MCF 10A (cell line): ENCODE measurements at regions not wholly inside any gene's neighbourhood (a gene's known extent, or its start where the extent isn't known, plus 50 kb on each side); places are given as distances from the start of the nearest gene placed in this dataset.

Experiments
- BruUV-seq: library from RNA; stranded (reverse); fragments of 400-500 nt; replicated peaks from 2 replicates; lab custom pipeline; 2021; lab: Mats Ljungman, UMichigan
- CTCF ChIA-PET: fragments of 300-600 bp; sonication (Branson Sonifier 250); formaldehyde crosslinking; extraction: SDS; loops from one replicate; lab custom pipeline; 2021; ENCODE audit warnings: antibody characterized with exemption, inconsistent platforms; lab: Yijun Ruan, JAX
- POLR2A ChIA-PET: fragments of 300-600, 350-650 bp; sonication (Branson Sonifier 250); formaldehyde crosslinking; extraction: SDS; loops from one replicate; lab custom pipeline; 2020; ENCODE audit warnings: antibody characterized with exemption, inconsistent platforms; lab: Yijun Ruan, JAX
- DNase-seq: peaks from one replicate; pipeline ENCODE4 v3.0.0-alpha.2; 2018; ENCODE audit not compliant: unreplicated experiment
- H3K27ac Mint-ChIP-seq: one replicate; pipeline ENCODE4 v1.8.0; 2022; ENCODE audit warnings: mild to moderate bottlenecking, low read depth, mixed read lengths; ENCODE audit not compliant: unreplicated experiment
- H3K27me3 Mint-ChIP-seq: one replicate; pipeline ENCODE4 v1.8.0; 2022; ENCODE audit warnings: mixed read lengths; ENCODE audit not compliant: insufficient read depth, unreplicated experiment
- H3K36me3 Mint-ChIP-seq: one replicate; pipeline ENCODE4 v1.8.0; 2022; ENCODE audit warnings: mild to moderate bottlenecking, moderate library complexity, mixed read lengths; ENCODE audit not compliant: insufficient read depth, unreplicated experiment
- H3K4me1 Mint-ChIP-seq: one replicate; pipeline ENCODE4 v1.8.0; 2022; ENCODE audit warnings: mixed read lengths; ENCODE audit not compliant: insufficient read depth, unreplicated experiment
- H3K4me3 Mint-ChIP-seq: one replicate; pipeline ENCODE4 v1.8.0; 2022; ENCODE audit warnings: mild to moderate bottlenecking, moderate library complexity, mixed read lengths; ENCODE audit not compliant: unreplicated experiment
- H3K9me3 Mint-ChIP-seq: one replicate; pipeline ENCODE4 v1.8.0; 2022; ENCODE audit warnings: mixed read lengths; ENCODE audit not compliant: unreplicated experiment
- intact Hi-C: fragments of 100-400 bp; cut with micrococcal nuclease; formaldehyde crosslinking; loops from 2 replicates; pipeline ENCODE4 v1.14.1; 2022
- TF ChIP-seq, protein P1 (sequence below): fragments of 200-600 bp; IDR thresholded peaks from one replicate; pipeline ENCODE4 v1.8.0; 2022; ENCODE audit warnings: antibody characterized with exemption, mild to moderate bottlenecking; ENCODE audit not compliant: unreplicated experiment

DNA sequence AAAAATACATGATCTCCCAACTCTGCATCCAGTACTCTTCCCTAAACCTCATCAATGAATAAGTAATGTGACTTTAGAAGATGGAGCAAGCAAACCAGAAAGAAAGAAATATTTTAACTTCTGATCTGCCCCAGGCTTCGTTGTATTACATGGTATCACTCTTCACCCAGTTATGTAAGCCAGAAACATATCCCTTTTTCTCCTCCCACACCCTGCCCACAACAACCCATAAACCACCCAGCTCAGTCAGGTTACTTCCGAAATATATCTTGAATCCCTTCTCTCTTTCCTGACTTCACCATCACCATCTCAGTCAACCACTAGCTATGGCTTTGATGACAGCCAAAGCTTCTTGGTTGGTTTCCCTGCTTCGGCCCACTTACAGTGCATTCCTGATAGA, 295.8 kb upstream of the PARD3B start:
- H3K4me1 Mint-ChIP-seq = no peaks in the 10 kb centered on the region
- TF ChIP-seq, protein P1, sequence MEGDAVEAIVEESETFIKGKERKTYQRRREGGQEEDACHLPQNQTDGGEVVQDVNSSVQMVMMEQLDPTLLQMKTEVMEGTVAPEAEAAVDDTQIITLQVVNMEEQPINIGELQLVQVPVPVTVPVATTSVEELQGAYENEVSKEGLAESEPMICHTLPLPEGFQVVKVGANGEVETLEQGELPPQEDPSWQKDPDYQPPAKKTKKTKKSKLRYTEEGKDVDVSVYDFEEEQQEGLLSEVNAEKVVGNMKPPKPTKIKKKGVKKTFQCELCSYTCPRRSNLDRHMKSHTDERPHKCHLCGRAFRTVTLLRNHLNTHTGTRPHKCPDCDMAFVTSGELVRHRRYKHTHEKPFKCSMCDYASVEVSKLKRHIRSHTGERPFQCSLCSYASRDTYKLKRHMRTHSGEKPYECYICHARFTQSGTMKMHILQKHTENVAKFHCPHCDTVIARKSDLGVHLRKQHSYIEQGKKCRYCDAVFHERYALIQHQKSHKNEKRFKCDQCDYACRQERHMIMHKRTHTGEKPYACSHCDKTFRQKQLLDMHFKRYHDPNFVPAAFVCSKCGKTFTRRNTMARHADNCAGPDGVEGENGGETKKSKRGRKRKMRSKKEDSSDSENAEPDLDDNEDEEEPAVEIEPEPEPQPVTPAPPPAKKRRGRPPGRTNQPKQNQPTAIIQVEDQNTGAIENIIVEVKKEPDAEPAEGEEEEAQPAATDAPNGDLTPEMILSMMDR = no peak
- DNase-seq = no peak
- no TSS peak for BruUV-seq
- intact Hi-C loops = no loop called here
- H3K9me3 Mint-ChIP-seq = no peaks in the 10 kb centered on the region
- ChIA-PET POLR2A (no interaction called here), CTCF (interaction anchor here (3.5 kb wide), 1 partner anchor 12 kb away, joined by 24 read pairs; no protein-coding TSS in a partner anchor)
- H3K27me3 Mint-ChIP-seq = peaks cover 34% of the 10 kb centered on the region
- no peaks in the 10 kb centered on the region for H3K36me3 Mint-ChIP-seq
- H3K4me3 Mint-ChIP-seq = no peak overlapping the region
- no peak overlapping the region for H3K27ac Mint-ChIP-seq

DNA sequence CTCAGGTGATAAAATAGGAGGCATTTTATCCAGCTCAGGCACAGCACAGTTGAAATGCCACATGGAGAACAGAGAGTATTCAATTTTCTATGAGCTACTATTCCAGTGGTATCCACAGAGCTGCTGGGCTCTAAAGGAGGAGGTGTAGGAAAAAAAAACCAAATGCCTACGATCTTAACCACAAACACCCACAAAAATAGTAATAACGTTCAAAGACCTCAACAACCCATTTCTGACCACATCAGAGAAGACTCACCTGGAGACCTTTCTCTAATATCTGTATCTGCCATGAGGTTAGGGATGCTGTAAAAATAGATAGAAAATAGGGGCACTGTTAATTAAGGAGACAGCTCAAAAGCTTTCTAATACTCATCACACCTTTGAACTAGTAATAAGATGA, 294.6 kb upstream of the PARD3B start:
- intact Hi-C loops = no loop called here
- H3K4me1 Mint-ChIP-seq = no peaks in the 10 kb centered on the region
- H3K27ac Mint-ChIP-seq = no peak overlapping the region
- ChIA-PET CTCF (interaction anchor here (0.6 to 3.5 kb wide), 5 partner anchors 8 to 442 kb away, joined by 3 to 24 read pairs (median 3); no protein-coding TSS in a partner anchor), POLR2A (no interaction called here)
- no TSS peak for BruUV-seq
- no peak overlapping the region for H3K4me3 Mint-ChIP-seq
- H3K9me3 Mint-ChIP-seq = no peaks in the 10 kb centered on the region
- H3K27me3 Mint-ChIP-seq = peaks cover 34% of the 10 kb centered on the region
- no peak for DNase-seq
- H3K36me3 Mint-ChIP-seq = no peaks in the 10 kb centered on the region
- TF ChIP-seq, protein P1 = no peak

DNA sequence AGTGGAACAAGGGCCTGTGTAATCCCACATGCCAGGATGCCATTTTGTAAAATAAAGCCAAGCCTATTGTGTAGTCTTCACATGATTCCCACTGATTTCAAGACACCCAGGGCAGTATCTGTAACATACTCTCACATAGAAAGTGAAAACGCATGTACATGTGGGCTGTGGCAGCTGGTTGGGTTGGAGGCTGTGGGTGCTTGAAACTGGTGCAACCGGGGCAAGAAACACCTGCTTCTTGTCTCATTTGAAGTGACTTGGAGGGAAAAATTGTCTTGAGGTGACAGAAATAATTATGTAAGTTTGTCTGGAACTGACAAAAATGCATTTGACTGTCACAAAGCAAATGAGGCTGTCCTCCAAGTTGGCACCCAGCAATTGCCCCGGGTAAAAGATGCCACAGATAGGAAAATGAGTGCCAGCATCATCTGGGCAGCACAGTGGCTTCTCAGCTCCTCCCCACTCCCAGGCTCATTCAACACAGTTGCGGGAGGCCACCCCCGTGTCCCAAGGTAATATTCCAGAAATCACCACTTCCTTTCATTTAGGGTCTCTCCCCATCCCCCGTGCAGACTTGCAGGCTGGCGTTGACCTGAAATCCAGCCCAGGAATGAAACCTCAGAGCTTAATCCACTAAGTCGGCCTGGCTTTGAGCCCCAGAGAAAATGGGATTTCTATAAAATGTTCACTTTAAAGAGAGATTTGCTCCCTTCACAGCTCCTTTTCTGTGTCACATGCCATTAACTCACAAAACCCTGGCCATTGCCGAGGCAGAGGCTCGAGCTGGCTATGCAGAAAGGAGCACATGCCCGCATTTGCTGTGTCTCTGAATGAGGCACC, 293.9 kb upstream of the PARD3B start:
- intact Hi-C loops = no loop called here
- CTCF ChIA-PET = interaction anchor here (0.7 to 3.5 kb wide), 3 partner anchors 10 to 441 kb away, joined by 3 to 24 read pairs (median 3); no protein-coding TSS in a partner anchor
- no peaks in the 10 kb centered on the region for H3K4me1 Mint-ChIP-seq

DNA sequence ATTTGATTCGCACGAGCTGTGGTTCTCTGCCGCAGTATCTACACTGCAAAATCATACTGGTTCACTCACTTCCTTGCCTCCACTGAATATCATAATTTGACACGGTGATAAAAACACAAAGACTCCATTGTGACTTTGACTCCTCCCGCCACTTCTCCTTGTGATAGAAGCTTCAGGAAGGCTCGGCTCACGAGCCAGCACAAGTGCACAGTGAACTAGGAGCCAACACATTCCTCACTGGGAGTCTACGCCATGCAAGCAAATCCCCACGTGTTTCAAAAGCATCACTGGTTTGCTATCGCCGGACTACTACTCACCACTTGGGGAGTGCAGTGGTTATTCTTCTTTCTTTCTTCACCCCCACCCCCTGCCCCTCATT, 293.3 kb upstream of the PARD3B start:
- H3K36me3 Mint-ChIP-seq = no peaks in the 10 kb centered on the region
- H3K9me3 Mint-ChIP-seq = no peaks in the 10 kb centered on the region
- TF ChIP-seq, protein P1 = no peak
- intact Hi-C loops = no loop called here
- POLR2A ChIA-PET = no interaction called here
- H3K27me3 Mint-ChIP-seq = peaks cover 34% of the 10 kb centered on the region
- peaks cover 1% of the 10 kb centered on the region for H3K4me1 Mint-ChIP-seq
- BruUV-seq = no TSS peak
- no peak overlapping the region for H3K27ac Mint-ChIP-seq
- DNase-seq = no peak
- H3K4me3 Mint-ChIP-seq = no peak overlapping the region
- CTCF ChIA-PET = interaction anchor here (1.0 to 3.5 kb wide), 2 partner anchors 9 to 25 kb away, joined by 4 to 24 read pairs; no protein-coding TSS in a partner anchor

More for the DNA sequence above, 293.9 kb upstream of the PARD3B start:
- Mint-ChIP-seq H3K27me3 (peaks cover 34% of the 10 kb centered on the region), H3K9me3 (no peaks in the 10 kb centered on the region), H3K36me3 (no peaks in the 10 kb centered on the region), H3K27ac (no peak overlapping the region), H3K4me3 (no peak overlapping the region)
- POLR2A ChIA-PET = interaction anchor here (0.6 kb wide), 1 partner anchor 55 kb away, joined by 3 read pairs; no protein-coding TSS in a partner anchor
- DNase-seq = no peak
- BruUV-seq = no TSS peak
- TF ChIP-seq, protein P1 = no peak
